GM19193 (cell line): ENCODE measurements at regions not wholly inside any gene's neighbourhood (a gene's known extent, or its start where the extent isn't known, plus 50 kb on each side); places are given as distances from the start of the nearest gene placed in this dataset.

ENCODE experiments used
- POLR2A ChIP-seq: IDR thresholded peaks from 4 replicates; pipeline ENCODE4 v1.6.1; 2011; ENCODE audit not compliant: insufficient read depth, insufficient read length; ENCODE audit errors: extremely low read depth

DNA sequence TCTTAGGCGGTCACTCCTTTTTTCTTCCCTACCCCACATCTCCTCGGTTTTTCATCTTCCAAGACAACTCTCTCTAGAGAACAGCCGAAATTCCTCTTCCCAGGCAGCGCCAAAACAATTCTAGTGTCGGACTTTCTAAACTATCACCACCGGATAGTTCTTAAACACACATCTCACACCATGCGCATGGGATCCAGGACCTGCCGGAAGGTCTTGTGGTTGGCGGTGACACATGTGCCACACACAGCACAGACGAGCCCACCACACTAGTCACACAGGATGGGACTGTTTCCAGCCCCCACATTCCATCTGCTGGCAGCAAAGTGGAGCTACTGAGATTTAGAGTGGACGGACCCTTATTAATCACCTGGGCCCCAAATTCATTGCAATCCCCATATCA lies 614.9 kb upstream of the CADM1 start:
- no peak for TF ChIP-seq POLR2A

DNA sequence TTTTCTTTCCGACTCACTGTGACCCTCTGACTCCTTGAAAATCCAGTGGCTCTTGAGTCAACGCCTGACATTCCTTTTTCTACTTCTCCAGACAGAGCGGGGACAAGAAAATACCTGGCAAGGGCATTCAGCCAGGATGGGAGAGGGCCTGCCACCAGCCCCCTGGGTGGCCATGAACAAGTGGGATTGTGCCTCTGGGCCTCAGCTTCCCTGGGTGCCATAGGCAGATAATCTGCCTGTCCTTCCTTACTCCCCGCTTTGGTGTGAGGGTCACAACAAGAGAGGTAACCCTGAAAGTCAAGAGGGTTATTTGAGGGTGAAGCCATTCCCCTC lies 613.9 kb upstream of the CADM1 start:
- no peak for TF ChIP-seq POLR2A

DNA sequence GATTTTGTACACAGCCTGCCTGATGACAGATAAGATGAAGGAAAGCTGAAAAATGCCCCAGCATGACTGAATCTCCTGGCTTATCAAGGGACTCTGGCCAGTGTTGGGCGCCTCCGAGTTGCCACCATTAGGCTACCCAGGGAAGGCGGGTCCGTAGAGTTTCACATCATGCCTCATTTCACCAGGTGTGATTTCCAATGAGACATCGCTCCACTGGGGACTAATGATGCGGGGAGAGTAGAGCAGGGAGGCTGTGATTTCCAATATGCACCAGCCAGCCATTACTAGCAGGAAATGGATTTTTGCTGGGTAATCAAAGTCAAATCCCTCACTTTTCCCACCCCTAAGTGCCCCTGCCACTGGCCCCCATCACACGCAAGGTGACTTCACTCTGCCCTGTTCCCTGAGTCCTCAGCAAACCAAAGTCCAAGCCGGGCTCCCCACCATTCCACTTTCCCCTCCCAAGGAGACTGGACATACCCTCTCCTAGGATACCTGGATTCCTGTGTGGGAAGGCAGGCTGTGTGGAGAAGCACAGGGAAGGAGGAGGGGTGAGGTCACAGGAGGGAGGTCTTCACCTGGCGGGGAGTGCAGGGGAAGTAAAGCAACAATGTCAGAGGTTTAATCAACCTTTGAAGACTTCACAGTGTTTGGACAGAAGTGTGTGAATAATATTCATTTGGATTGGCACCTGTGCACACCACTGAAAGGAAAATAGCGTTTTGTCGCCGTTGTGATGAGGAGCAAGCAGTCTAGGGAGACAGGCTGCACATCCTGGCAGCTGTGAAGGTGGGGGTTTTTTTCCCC lies 613.3 kb upstream of the CADM1 start:
- TF ChIP-seq POLR2A = no peak

DNA sequence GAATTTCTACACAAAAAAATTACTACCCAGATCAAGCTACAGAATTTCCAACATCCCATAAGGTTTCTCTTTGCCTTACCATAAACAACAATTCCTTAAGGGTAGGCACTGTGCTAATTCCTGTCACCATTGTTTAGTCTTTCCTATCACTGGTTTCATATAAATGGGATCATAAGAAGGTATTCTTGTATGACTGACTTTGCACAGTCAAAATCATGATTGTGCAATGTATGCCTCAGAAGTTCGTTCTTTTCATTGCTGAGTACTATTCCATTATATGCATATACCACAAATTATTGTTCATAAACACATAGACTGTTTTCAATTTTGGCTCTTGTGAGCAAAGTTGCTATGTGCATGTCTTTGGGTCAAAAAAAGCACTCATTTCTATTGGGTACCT lies 611.6 kb upstream of the CADM1 start:
- TF ChIP-seq POLR2A = no peak

DNA sequence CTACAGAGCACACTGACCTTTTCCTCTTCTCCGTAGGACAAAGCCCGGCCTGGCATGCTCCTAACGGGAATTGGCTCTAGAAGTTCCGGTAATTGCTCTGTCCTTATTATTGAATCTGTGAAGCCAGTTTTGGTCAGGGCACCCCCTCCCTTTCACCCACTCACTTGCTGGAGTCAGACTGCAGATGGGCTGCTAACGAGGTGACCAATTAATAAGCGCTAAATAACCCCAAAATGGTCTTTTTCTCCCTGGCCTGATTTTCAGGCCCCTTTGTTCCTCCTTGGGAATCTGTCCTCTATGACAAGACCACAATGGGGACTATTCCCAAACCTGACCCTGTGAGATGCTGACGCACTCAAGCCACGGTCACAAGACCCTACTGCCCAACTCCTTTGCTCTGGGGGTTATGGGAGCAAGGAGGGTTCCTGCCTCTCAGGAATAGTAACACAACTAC lies 610.0 kb upstream of the CADM1 start:
- TF ChIP-seq POLR2A = no peak

DNA sequence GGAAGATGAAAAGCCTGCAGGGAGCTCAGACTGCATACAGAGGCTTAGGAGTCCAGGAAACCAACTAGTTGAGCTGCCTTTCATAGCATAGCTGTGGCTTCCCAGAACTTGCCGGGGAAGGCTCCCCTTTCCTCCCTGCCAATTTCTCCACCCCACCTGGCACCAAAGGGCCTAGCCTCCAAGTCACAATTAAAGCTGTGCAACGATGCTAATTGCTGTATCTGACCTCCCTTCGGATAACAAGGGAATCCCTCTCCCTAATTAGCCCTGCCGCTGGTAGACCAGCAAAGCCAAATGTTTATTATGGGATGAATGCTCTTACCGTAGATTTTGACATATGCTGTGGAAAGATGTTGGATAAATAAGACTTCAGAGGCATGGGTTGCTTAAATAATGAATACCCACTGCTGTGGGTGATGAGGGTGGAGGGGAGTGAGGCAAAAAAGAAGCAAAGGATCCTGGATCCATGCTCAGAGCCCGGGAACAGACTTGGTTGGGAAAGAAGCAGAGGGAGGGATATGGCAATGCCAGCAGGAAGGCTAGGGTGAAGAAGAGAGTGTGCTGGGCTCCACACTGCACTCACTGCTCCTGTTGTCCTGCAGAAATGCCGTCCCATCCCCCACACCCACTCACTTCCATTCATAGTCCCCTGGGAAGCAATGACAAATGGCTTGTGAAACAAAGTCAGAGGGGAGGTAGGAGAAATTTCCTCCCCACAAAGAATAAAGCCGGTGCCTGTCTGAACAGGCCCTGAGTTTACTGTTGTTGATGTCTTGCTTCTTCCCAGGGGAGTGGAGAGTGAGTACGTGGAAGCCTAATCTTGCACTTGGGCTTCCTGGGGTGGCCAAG lies 608.1 kb upstream of the CADM1 start:
- no peak for TF ChIP-seq POLR2A

DNA sequence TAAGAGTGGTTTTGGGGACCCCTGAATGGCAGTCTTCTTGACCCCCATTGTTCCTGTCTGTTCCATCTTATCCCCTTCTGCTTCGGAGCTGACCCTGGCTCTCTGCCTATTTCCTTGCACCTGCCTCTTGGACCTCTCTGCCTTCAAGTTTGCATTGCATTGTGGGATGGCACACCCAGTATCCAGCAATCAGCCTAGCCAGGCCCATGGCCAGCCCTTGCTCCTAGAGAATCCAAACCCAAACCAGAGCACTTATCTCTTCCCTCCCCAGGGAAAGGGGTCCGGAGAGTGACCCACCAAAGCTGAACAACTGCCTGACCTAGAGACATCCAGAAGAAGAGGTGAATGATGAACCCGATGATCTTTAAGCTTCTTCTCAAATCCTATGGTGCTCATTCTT lies 607.3 kb upstream of the CADM1 start:
- TF ChIP-seq POLR2A = no peak

DNA sequence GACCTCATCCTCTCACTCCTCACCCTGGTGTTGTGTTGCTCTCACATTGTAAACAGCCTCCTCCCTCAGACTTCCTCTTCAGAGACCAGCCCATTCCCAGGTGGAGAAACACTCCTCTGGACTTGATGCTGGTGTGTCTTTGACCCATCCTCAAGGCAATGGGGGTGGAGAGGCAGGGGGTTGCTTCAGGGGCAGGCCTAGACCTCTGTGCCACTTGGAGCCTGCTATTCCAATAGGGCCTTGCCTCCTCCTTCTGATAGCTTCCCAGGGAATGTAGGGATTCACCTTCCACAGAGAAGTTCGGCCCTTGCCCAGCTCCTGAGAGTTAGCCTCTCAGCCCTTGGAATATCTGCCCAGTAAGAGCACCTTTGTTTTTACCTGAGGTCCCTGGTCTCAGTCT lies 606.6 kb upstream of the CADM1 start:
- no peak for TF ChIP-seq POLR2A

DNA sequence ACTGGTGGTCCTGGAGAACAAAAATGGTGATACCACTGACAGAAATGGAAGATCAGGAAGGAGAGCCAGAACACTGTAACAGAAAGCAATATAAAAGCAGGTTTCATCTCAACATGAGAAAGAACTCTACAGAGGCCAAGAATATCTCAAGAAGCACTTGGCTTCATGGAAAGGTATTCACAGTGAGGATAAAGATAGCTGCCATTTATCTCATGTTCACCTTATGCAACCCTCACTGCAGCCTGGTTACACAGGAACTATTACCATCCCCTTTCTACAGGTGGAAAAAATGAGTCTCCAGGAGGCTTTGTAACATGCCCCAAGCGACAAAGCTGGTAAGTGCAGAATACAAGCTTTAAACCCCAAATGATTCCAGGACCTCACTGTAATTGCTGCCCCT lies 606.1 kb upstream of the CADM1 start:
- TF ChIP-seq POLR2A = no peak

DNA sequence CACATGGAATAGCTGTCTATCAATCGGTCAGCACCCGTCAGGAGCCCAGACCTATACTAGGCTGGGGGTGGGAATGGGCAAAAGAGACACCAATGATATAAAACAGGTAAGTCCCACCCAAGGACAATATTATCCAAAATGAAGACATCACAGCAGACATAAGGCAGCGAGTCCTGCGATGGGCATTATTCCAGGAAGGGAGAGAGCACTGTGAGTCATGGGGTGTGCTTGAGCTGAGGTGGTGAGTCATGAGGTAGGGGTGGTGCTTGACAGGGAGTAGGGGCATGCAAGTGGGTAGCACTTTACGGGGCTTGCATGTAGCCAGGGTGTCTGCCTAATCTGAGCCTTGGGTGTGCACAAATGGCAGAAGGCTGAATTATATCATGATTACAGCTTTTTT lies 605.0 kb upstream of the CADM1 start:
- no peak for TF ChIP-seq POLR2A

DNA sequence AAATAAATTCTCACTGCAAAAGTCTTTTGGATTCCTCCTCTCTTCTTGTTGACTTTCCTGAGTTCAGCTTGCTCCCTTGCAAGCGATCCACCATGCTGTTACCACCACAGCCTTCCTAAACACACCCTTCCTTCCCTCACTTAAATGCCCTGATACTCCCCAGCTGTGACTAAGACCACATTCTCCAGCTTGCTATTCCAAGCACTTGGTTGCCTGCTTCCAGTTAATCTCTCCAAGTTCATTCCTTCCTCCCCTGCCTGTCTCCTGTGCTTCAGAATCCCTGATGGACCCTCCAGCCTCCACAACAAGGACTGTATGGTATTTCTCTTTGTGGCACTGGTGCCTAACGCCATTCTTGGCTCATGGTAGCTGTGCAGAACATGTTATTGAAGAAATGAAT lies 603.9 kb upstream of the CADM1 start:
- TF ChIP-seq POLR2A = no peak

DNA sequence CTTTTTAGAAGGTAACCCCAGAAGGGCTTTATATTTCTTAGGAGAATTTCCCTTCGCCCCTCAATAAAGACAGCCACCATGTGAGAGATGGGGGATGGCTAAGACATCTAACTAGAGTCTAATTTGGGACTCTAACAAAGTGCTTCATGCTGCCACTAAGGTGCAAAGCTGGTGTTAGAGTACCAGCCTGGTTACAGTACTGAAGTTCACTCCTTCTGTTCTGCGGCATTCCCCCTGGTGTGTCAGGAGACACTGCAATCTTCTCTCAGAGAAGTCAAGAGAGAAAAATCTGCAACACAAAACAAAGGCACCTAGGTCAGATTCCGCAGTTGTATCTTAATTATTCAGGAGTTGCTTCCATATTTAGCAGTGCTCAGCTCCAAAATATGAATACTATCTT lies 603.0 kb upstream of the CADM1 start:
- no peak for TF ChIP-seq POLR2A

DNA sequence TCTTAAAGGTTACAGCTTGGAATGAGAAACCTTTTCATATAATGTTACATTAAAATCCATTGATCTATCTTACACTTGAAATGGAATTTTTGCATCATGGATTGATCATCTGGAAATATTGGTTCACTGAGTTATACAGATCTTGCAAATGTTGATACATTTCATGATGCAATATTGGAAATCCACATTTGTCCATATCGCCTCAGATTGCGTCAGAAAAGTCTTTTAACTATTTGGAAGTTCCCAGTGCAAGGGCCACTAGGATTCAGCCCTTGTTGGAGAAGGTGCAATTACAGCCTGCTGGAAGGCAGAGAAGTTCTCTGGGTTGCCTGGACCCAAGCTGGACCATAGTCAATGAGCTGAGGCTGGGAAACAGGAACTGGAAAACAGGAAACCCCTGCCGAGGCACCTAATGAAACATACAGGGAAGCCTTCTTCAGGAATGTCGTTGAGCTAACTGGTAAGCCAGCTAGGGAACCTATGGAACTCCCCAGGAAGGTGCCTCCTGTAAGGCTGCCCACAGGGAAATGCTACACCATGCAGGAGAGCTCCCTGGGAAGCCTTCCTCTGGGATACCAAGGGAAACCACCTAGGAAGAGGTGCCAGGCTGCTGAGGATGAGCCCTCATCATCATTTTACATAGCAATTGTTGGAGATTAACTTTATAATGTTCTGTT lies 600.4 kb upstream of the CADM1 start:
- TF ChIP-seq POLR2A = no peak

DNA sequence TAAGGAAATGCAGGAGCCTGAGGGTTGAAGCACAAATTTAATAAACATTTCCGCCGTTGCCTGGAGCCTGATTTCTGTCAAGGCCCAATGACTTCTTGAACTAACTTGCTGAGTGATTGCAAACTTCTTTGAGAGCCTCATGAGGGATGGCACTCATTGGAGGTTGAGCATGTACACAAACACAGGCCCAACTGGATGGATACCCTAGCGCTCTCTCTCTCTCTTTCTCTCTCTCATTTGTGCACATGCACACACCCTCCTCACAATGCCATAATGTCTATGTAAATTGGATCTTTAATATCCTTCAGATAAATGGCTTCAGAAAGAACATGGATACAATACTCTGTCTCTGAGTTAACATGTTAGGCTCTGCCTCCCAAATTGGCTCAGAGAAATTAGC lies 597.7 kb upstream of the CADM1 start:
- TF ChIP-seq POLR2A = no peak

DNA sequence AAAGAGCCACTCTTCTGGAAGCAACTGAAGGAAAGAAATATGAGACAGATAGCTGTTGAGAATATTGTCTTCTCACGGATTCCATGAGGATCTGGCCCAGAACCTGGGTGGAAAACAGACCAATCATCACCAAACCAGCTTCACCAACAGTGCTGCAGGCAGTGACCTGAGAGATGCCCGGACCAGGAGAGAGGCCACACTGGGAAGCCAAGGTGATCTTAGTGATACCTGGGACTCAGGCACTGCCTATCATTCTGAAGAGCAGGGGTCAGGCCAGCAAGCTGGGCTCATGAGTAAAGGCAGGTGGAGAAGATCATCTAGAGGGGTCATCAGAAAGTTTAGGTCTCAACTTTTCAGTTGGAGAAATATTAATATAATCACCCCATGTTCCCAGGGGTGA lies 595.8 kb upstream of the CADM1 start:
- TF ChIP-seq POLR2A = no peak

DNA sequence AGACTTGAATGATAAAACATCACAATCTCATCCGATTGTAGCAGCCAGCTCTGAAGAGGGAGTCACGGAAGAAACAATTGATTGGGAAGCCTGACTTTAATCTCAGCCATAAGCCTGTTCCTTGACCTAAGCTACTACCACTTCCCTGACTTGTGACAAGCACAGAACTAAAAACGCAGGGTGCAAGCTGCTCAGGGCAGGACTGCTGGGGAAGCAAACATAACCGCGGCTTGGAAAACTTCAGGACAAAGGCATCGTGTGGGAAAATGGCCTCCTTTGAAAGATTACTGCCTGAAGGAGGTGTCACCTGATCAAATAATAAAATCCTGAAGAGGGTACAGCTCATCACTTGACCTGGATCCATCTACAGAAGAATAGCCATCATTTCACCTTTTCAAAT lies 595.3 kb upstream of the CADM1 start:
- no peak for TF ChIP-seq POLR2A

DNA sequence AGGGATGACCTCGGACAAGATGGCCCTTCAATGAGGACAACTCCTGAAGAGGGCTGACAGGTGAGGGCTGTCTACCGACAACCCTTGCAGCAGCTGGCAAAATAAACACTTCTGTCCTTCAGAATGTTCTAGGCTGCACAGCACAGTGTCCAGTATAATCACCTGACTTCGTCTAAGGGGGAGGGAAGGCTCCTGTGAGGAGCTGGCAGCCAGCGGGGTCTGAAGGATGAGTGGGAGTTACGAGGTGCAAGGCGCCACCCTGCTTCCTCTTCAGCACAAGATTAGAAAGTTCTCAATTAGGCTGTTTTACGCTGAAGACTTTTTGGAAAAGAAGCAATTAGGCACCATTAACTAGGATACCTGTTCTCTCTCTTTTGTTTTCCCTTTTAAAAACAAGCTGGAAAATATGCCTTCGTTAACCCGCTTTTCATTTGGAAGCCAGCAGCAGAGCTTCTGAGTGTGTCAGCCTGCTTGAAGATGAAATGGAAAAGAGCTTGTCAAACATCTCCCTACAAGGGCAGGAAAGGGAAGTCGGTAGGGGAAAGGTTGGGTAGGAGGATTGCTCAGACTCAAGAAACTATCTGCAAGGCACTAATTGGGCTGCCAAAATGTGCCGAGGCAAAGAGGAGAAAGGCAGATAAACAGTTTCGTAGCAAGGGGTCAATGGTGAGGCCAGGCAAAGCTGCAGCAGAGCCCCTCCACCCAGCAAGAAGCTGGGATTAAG lies 592.2 kb upstream of the CADM1 start:
- no peak for TF ChIP-seq POLR2A
